NCI-H2107 treated with DMSO at 0.1 percent for 48 hours (cell line): ENCODE measurements at regions not wholly inside any gene's neighbourhood (a gene's known extent, or its start where the extent isn't known, plus 50 kb on each side); places are given as distances from the start of the nearest gene placed in this dataset.

Source experiments
- DNase-seq: peaks from one replicate; lab custom pipeline; 2025; ENCODE audit not compliant: unreplicated experiment; lab: John Stamatoyannopoulos, UW

GRCh38 chr3:176933704-176934103, 263.6 kb downstream of the TBL1XR1 start:
- no peak for DNase-seq

- no peak for DNase-seq
Measured at GRCh38 chr3:176932433-176932832, 264.8 kb downstream of the TBL1XR1 start.

GRCh38 chr3:176931991-176932390, 265.3 kb downstream of the TBL1XR1 start:
- DNase-seq: no peak

- DNase-seq: no peak
Measured at GRCh38 chr3:176930942-176931341, 266.3 kb downstream of the TBL1XR1 start.

GRCh38 chr3:176928582-176928931, 268.7 kb downstream of the TBL1XR1 start:
- DNase-seq: no peak

GRCh38 chr3:176927706-176928581, 269.3 kb downstream of the TBL1XR1 start:
- DNase-seq: no peak

GRCh38 chr3:176927280-176927679, 270.0 kb downstream of the TBL1XR1 start:
- no peak for DNase-seq

GRCh38 chr3:176926688-176927087, 270.6 kb downstream of the TBL1XR1 start:
- DNase-seq: no peak

GRCh38 chr3:176926034-176926433, 271.2 kb downstream of the TBL1XR1 start:
- no peak for DNase-seq

GRCh38 chr3:176920766-176921160, 276.5 kb downstream of the TBL1XR1 start:
- peak; percentile 89 for DNase-seq

GRCh38 chr3:176919836-176920765, 277.2 kb downstream of the TBL1XR1 start:
- DNase-seq: peak; percentile 90

- peak; percentile 41 for DNase-seq
Measured at GRCh38 chr3:176916777-176917176, 280.5 kb downstream of the TBL1XR1 start.

- no peak for DNase-seq
Measured at GRCh38 chr3:176914764-176915163, 282.5 kb downstream of the TBL1XR1 start.

GRCh38 chr3:176911579-176911978, 285.7 kb downstream of the TBL1XR1 start:
- DNase-seq: no peak

- DNase-seq: no peak
Measured at GRCh38 chr3:176909044-176909443, 288.2 kb downstream of the TBL1XR1 start.

GRCh38 chr3:176906046-176906905, 291.0 kb downstream of the TBL1XR1 start:
- peak; percentile 72 for DNase-seq

- DNase-seq: no peak
Measured at GRCh38 chr3:176905331-176905730, 292.0 kb downstream of the TBL1XR1 start.

GRCh38 chr3:176904506-176904905, 292.8 kb downstream of the TBL1XR1 start:
- no peak for DNase-seq

- DNase-seq: no peak
Measured at GRCh38 chr3:176896640-176897039, 300.6 kb downstream of the TBL1XR1 start.

GRCh38 chr3:176896165-176896564, 301.1 kb downstream of the TBL1XR1 start:
- no peak for DNase-seq

- no peak for DNase-seq
Measured at GRCh38 chr3:176879710-176880109, 317.6 kb downstream of the TBL1XR1 start.
